KMS-11 (cell line): ENCODE measurements at regions not wholly inside any gene's neighbourhood (a gene's known extent, or its start where the extent isn't known, plus 50 kb on each side); places are given as distances from the start of the nearest gene placed in this dataset.

Experiments used
- H2AFZ ChIP-seq: fragments of 200-600 bp; sonication (generic); 2 replicates; pipeline ENCODE4 v1.6.1; 2016; ENCODE audit warnings: antibody characterized with exemption, mixed run types, low read depth
- H3K27ac ChIP-seq: fragments of 200-600 bp; sonication (generic); 2 replicates; pipeline ENCODE4 v1.6.1; 2016; ENCODE audit warnings: mild to moderate bottlenecking, mixed run types
- H3K27me3 ChIP-seq: fragments of 200-600 bp; sonication (generic); 2 replicates; pipeline ENCODE4 v1.6.1; 2017; ENCODE audit warnings: mild to moderate bottlenecking, low read depth, mixed run types, moderate library complexity; ENCODE audit not compliant: insufficient read depth
- H3K36me3 ChIP-seq: fragments of 200-600 bp; sonication (generic); 2 replicates; pipeline ENCODE4 v1.6.1; 2017; ENCODE audit warnings: mild to moderate bottlenecking, mixed run types; ENCODE audit not compliant: insufficient read depth
- H3K4me1 ChIP-seq: fragments of 200-600 bp; sonication (generic); 2 replicates; pipeline ENCODE4 v1.6.1; 2016; ENCODE audit warnings: mild to moderate bottlenecking, low read depth, mixed run types; ENCODE audit not compliant: poor library complexity, severe bottlenecking
- H3K4me2 ChIP-seq: fragments of 200-600 bp; sonication (generic); 2 replicates; pipeline ENCODE4 v1.7.0; 2016; ENCODE audit warnings: mild to moderate bottlenecking, mixed run types
- H3K4me3 ChIP-seq: fragments of 200-600 bp; sonication (generic); IDR thresholded peaks from 2 replicates; pipeline ENCODE4 v1.6.1; 2017; ENCODE audit warnings: low read depth, low read length, mixed read lengths; ENCODE audit not compliant: insufficient read depth
- H3K79me2 ChIP-seq: fragments of 200-600 bp; sonication (generic); 2 replicates; pipeline ENCODE4 v1.6.1; 2016; ENCODE audit warnings: low read depth, mixed run types; ENCODE audit not compliant: insufficient read depth
- H3K9ac ChIP-seq: fragments of 200-600 bp; sonication (generic); 2 replicates; pipeline ENCODE4 v1.6.1; 2016; ENCODE audit warnings: mild to moderate bottlenecking, mixed run types
- H4K20me1 ChIP-seq: fragments of 200-600 bp; sonication (generic); 2 replicates; pipeline ENCODE4 v1.6.1; 2016; ENCODE audit warnings: mild to moderate bottlenecking, mixed run types; ENCODE audit not compliant: insufficient read depth
- TF ChIP-seq, protein P1 (sequence below): fragments of 200-600 bp; sonication (generic); conservative IDR thresholded peaks from 2 replicates; pipeline ENCODE4 v1.6.1; 2017; ENCODE audit warnings: low read depth, mild to moderate bottlenecking, antibody characterized with exemption, low read length, moderate library complexity, mixed read lengths

DNA sequence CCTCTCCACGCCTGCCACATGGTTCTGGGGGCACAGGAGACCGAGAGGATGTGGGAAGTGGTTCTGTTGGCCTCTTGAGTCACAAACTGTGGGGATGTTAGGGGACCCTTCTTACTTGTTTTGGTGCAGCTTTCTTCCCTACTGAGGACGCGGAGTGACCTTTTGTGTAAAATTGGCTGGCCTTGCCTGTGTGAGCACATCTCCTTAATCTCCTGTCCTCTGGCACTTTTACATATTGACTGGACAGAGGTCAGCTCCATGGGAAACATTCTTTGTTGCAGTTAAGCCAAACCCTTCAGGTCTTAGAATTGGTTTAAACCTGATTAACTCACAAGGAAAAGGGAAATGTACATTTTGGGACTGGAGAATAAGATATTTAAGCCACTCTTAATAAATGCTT is 51.2 kb upstream of the TENM4 start:
- H4K20me1 ChIP-seq = no peaks in the 10 kb centered on the region
- H3K4me1 ChIP-seq = no peaks in the 10 kb centered on the region
- no peak overlapping the region for H3K4me2 ChIP-seq
- TF ChIP-seq, protein P1, sequence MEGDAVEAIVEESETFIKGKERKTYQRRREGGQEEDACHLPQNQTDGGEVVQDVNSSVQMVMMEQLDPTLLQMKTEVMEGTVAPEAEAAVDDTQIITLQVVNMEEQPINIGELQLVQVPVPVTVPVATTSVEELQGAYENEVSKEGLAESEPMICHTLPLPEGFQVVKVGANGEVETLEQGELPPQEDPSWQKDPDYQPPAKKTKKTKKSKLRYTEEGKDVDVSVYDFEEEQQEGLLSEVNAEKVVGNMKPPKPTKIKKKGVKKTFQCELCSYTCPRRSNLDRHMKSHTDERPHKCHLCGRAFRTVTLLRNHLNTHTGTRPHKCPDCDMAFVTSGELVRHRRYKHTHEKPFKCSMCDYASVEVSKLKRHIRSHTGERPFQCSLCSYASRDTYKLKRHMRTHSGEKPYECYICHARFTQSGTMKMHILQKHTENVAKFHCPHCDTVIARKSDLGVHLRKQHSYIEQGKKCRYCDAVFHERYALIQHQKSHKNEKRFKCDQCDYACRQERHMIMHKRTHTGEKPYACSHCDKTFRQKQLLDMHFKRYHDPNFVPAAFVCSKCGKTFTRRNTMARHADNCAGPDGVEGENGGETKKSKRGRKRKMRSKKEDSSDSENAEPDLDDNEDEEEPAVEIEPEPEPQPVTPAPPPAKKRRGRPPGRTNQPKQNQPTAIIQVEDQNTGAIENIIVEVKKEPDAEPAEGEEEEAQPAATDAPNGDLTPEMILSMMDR = no peak
- no peaks in the 10 kb centered on the region for H3K27me3 ChIP-seq
- no peak overlapping the region for H3K9ac ChIP-seq
- no peak overlapping the region for H3K27ac ChIP-seq
- H3K36me3 ChIP-seq = no peaks in the 10 kb centered on the region
- H3K79me2 ChIP-seq = no peaks in the 10 kb centered on the region
- no peak overlapping the region for H3K4me3 ChIP-seq
- H2AFZ ChIP-seq = no peak overlapping the region
